ENCODE measurements at regions not wholly inside any gene's neighbourhood (a gene's known extent, or its start where the extent isn't known, plus 50 kb on each side); places are given as distances from the start of the nearest gene placed in this dataset.

DNA sequence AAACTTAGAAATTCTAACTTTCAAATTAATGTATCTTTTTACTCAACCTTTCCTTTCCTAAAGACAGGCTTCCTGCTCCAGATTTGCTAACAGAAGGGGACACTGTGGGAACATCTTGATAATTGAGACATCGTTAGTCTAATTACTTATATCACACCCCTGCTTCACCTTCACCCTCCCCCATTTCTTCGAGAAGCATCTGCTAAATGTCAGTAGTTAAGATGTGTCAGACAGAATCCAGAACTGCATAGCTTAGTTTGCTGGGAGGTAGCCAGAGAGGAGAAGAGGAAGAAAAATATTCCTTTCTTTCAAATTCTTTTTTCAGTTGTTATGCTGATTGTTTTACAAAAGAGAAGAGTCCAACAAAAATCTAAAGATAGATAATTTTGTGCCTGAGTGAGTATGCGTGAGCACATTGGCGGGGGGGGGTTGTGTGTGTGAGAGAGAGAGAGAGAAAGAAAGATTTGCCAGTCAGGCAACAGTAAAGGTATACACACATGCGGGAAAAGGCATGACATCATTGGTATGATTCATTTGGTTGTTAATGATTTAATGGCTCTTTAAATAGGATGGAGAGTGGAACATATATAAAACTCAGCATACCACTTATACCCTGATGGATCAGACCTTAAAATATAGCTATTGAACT lies 192.4 kb downstream of the PTN start:
- Histone ChIP-seq H3K27me3 (no peaks in the 10 kb centered on the region), H3K9me3 (no peaks in the 10 kb centered on the region), H3K4me1 (no peaks in the 10 kb centered on the region), H3K36me3 (no peaks in the 10 kb centered on the region), H3K27ac (no peak overlapping the region), H3K4me3 (no peak overlapping the region)
- ATAC-seq (no peak), DNase-seq (no peak)
- intact Hi-C loops (cut with DNase I), result no loop called here
- TF ChIP-seq, protein P1, sequence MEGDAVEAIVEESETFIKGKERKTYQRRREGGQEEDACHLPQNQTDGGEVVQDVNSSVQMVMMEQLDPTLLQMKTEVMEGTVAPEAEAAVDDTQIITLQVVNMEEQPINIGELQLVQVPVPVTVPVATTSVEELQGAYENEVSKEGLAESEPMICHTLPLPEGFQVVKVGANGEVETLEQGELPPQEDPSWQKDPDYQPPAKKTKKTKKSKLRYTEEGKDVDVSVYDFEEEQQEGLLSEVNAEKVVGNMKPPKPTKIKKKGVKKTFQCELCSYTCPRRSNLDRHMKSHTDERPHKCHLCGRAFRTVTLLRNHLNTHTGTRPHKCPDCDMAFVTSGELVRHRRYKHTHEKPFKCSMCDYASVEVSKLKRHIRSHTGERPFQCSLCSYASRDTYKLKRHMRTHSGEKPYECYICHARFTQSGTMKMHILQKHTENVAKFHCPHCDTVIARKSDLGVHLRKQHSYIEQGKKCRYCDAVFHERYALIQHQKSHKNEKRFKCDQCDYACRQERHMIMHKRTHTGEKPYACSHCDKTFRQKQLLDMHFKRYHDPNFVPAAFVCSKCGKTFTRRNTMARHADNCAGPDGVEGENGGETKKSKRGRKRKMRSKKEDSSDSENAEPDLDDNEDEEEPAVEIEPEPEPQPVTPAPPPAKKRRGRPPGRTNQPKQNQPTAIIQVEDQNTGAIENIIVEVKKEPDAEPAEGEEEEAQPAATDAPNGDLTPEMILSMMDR (IDR thresholded peaks at IDR 0.05), result no peak

DNA sequence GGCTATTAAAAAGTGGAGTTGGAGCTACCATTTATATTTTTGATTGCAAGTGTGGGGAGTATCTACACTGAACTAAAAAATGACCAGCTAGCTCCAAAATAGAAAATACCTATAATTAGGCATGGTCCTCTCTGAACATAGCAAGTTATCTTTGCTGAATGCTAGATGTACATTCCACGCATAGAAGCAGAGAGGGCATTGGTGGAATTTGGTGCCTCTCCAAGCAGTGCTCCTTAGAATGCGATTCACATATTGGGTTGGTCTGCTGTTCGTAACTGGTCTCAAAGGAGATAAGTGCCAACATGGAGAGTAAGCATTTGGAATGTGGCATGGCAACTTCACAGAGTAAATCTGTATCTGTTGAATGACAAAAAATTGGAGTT lies 196.2 kb downstream of the PTN start:
- Histone ChIP-seq H3K36me3 (no peaks in the 10 kb centered on the region), H3K27me3 (no peaks in the 10 kb centered on the region), H3K4me1 (no peaks in the 10 kb centered on the region), H3K9me3 (no peaks in the 10 kb centered on the region), H3K4me3 (no peak overlapping the region), H3K27ac (no peak overlapping the region)
- DNase-seq (no peak), ATAC-seq (no peak)
- TF ChIP-seq, protein P1 (IDR thresholded peaks at IDR 0.05), result no peak
- intact Hi-C loops (cut with DNase I), result no loop called here

DNA sequence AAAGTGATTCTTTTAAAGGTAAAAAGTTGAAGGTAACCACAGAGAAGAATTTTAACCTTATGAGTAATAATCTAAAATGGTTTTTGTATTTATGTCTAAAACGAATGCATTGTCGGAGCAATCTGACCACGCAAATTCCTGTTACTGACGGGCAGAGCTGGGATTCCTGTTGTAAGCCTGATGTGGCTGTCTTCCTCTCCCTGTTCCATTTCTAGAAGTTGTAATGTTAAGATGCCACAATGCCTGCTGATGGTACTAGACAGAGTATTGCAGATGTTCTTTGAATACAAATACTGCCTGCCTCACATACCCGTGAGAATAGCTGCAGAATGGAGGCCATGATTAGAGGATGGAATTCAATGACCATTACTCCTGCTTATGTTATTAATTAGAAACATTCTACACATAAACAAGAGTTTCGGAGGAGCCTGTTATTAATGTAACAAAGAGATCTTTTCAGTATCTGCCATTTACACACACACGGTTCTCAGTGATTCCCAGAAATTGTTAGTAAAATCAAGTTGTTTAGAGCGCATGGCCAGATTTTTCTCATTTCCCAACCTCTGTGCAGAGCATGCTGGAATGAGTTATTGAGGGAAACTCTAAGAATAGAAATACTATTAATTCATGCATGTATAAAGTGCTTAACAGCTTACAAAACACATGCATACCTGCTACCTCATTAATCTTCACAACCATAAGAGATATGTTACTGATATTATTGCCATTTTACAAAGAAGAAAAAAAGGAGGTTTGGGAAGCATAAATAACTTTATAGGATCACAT lies 196.8 kb downstream of the PTN start:
- H3K27ac ChIP-seq, result no peak overlapping the region
- no peaks in the 10 kb centered on the region for H3K27me3 ChIP-seq
- intact Hi-C loops (cut with DNase I), result no loop called here
- H3K9me3 ChIP-seq, result no peaks in the 10 kb centered on the region
- no peaks in the 10 kb centered on the region for H3K36me3 ChIP-seq
- ATAC-seq (no peak), DNase-seq (no peak)
- no peaks in the 10 kb centered on the region for H3K4me1 ChIP-seq
- TF ChIP-seq, protein P1 (IDR thresholded peaks at IDR 0.05), result no peak
- H3K4me3 ChIP-seq, result no peak overlapping the region

DNA sequence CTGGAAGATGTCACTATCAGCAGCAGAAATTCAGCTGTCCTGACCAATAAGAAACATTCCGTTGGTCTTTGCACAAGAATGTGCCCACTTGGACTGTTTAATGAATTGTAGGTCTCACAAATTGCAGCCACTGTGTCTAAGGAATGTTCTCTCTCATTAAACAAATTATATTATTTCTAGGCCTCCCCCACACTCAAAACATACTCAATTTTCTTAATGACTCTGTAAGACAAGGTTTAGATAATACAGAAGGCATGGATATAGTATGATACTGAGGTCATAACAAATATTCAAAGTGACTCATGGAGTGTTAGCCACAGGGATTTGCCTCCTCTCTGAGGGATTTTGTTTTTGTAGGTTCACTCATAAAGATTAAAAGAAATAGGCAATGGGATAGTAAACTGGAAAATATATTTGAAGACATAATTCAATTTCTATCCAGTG lies 197.5 kb downstream of the PTN start:
- Histone ChIP-seq H3K4me1 (no peaks in the 10 kb centered on the region), H3K36me3 (no peaks in the 10 kb centered on the region), H3K27me3 (no peaks in the 10 kb centered on the region), H3K27ac (no peak overlapping the region), H3K4me3 (no peak overlapping the region), H3K9me3 (no peaks in the 10 kb centered on the region)
- TF ChIP-seq, protein P1 (IDR thresholded peaks at IDR 0.05), result no peak
- no peak for DNase-seq
- peak; percentile 39 for ATAC-seq
- intact Hi-C loops (cut with DNase I), result no loop called here

DNA sequence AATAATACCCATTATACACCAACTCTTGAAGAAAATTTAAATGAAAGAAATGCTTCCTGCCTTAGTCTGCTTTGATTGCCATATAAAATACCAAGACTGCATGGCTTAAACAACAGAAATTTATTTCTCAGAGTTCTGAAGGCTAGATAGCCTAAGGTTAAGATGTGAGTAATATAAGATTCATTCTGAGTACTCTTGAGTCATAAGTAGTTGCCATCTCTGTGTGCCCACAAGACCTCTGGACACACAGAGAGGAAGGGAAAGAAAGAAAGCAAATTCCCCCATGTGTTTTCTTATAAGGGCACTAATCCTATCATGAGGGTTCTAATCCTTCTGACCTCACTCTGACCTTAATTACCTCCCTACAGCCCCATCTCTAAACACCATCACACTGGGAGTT lies 201.2 kb downstream of the PTN start:
- Histone ChIP-seq H3K36me3 (no peaks in the 10 kb centered on the region), H3K4me3 (no peak overlapping the region), H3K27me3 (no peaks in the 10 kb centered on the region), H3K4me1 (no peaks in the 10 kb centered on the region), H3K9me3 (peaks cover 0 to 5% of the 10 kb centered on the region in 2 donors), H3K27ac (no peak overlapping the region)
- ATAC-seq, result no peak
- TF ChIP-seq, protein P1 (IDR thresholded peaks at IDR 0.05), result no peak
- intact Hi-C loops (cut with DNase I), result no loop called here
- no peak for DNase-seq

All from left lung (tissue), 4 donors.